H1 (cell line): ENCODE measurements at regions not wholly inside any gene's neighbourhood (a gene's known extent, or its start where the extent isn't known, plus 50 kb on each side); places are given as distances from the start of the nearest gene placed in this dataset.

ENCODE experiments used
- CTCF ChIA-PET: fragments of 300-600 bp; sonication (Branson Sonifier 250); formaldehyde crosslinking; loops from one replicate; lab custom pipeline; 2021; ENCODE audit not compliant: partially characterized antibody; lab: Charles Lee
- POLR2A ChIA-PET: fragments of 300-600 bp; sonication (Branson Sonifier 250); formaldehyde crosslinking; loops from one replicate; lab custom pipeline; 2021; ENCODE audit warnings: inconsistent platforms; ENCODE audit not compliant: partially characterized antibody; lab: Charles Lee
- DNase-seq, 2 experiments: peaks; one replicate each; pipeline versions ENCODE4 v3.0.0 to v3.0.0-alpha.2; 2010 to 2022; ENCODE audit warnings: low spot score in 2 of 2, low read depth in 1 of 2, mixed read lengths in 1 of 2
- FAIRE-seq: peaks from 2 replicates; lab custom pipeline; 2011; peaks lifted over from hg19 to GRCh38; lab: Jason Lieb, UNC
- H2AFZ ChIP-seq: 2 replicates; pipeline ENCODE4 v1.8.1; 2012; ENCODE audit warnings: low read length, inconsistent platforms
- H2AK5ac ChIP-seq: 2 replicates; pipeline ENCODE4 v1.6.1; 2013; ENCODE audit warnings: low read depth, low read length
- H2BK120ac ChIP-seq: replicated peaks from 2 replicates; pipeline ENCODE3; 2013; ENCODE audit warnings: low read depth, low read length, inconsistent platforms
- H2BK12ac ChIP-seq: 2 replicates; pipeline ENCODE4 v1.6.1; 2013; ENCODE audit warnings: low read depth, low read length
- H2BK15ac ChIP-seq: 2 replicates; pipeline ENCODE4 v1.6.1; 2013; ENCODE audit warnings: low read length
- H2BK20ac ChIP-seq: 2 replicates; pipeline ENCODE4 v1.6.1; 2013; ENCODE audit warnings: low read length
- H2BK5ac ChIP-seq: 2 replicates; pipeline ENCODE4 v1.6.1; 2013; ENCODE audit warnings: low read depth, low read length
- H3K14ac ChIP-seq: 2 replicates; pipeline ENCODE4 v1.6.1; 2013; ENCODE audit warnings: inconsistent platforms; ENCODE audit not compliant: insufficient read length
- H3K18ac ChIP-seq: 2 replicates; pipeline ENCODE4 v1.6.1; 2013; ENCODE audit warnings: low read length; ENCODE audit errors: extremely low read depth
- H3K23ac ChIP-seq: 2 replicates; pipeline ENCODE4 v1.6.1; 2013; ENCODE audit warnings: inconsistent platforms; ENCODE audit not compliant: insufficient read length
- H3K23me2 ChIP-seq: 2 replicates; pipeline ENCODE4 v1.6.1; 2013; ENCODE audit warnings: low read depth, low read length
- H3K27ac ChIP-seq: 2 replicates; pipeline ENCODE4 v1.6.1; 2011; ENCODE audit warnings: low read depth, low read length, inconsistent platforms
- H3K27me3 ChIP-seq, 4 experiments: replicated peaks in 1 of 4; 1 replicate in 1 of 4; 2 replicates in 3 of 4; pipeline versions ENCODE4 v1.6.1 to v1.8.1; 2011 to 2013; ENCODE audit warnings: low read length in 3 of 4, mild to moderate bottlenecking in 3 of 4, inconsistent platforms in 2 of 4, mixed read lengths in 2 of 4, moderate library complexity in 1 of 4; ENCODE audit not compliant: control insufficient read depth in 3 of 4, insufficient read depth in 3 of 4; ENCODE audit errors: extremely low read depth in 1 of 4
- H3K36me3 ChIP-seq, 4 experiments: 2 replicates each; pipeline versions ENCODE4 v1.6.1 to v1.8.1; 2011 to 2013; ENCODE audit warnings: mild to moderate bottlenecking in 4 of 4, low read length in 3 of 4, moderate library complexity in 2 of 4, control low read depth in 1 of 4, inconsistent platforms in 1 of 4; ENCODE audit not compliant: insufficient read depth in 4 of 4, control insufficient read depth in 2 of 4
- H3K4ac ChIP-seq: replicated peaks from 2 replicates; pipeline ENCODE3; 2013; ENCODE audit warnings: low read length, low read depth, mixed read lengths, inconsistent platforms; ENCODE audit not compliant: insufficient read length
- H3K4me1 ChIP-seq, 4 experiments: replicated peaks in 1 of 4; 1 replicate in 1 of 4; 2 replicates in 3 of 4; pipeline versions ENCODE4 v1.6.1 to v1.8.1; 2011 to 2013; ENCODE audit warnings: low read length in 3 of 4, inconsistent platforms in 2 of 4, mixed read lengths in 1 of 4; ENCODE audit not compliant: insufficient read depth in 4 of 4, control insufficient read depth in 3 of 4
- H3K4me2 ChIP-seq, 2 experiments: 2 replicates each; pipeline versions ENCODE4 v1.6.1 to v1.8.1; 2011 to 2013; ENCODE audit warnings: low read depth in 2 of 2, low read length in 2 of 2, control low read depth in 1 of 2, inconsistent platforms in 1 of 2, mild to moderate bottlenecking in 1 of 2; ENCODE audit not compliant: insufficient read depth in 1 of 2
- H3K4me3 ChIP-seq, 4 experiments: fragments of 200-600, 300-600 bp in 1 of 4; sonication (generic), shearing (Covaris generic), sonication (Bioruptor Twin) in 1 of 4; 2 replicates each; pipeline versions ENCODE4 v1.5.1 to v1.8.1; 2011 to 2016; ENCODE audit warnings: low read length in 4 of 4, low read depth in 3 of 4, control low read depth in 2 of 4, inconsistent platforms in 2 of 4, mild to moderate bottlenecking in 2 of 4, mixed read lengths in 1 of 4, moderate library complexity in 1 of 4; ENCODE audit not compliant: insufficient read depth in 2 of 4; ENCODE audit errors: extremely low read depth in 1 of 4
- H3K56ac ChIP-seq: replicated peaks from 2 replicates; pipeline ENCODE3; 2013; ENCODE audit warnings: low read depth, mild to moderate bottlenecking, mixed read lengths, low read length, inconsistent platforms; ENCODE audit not compliant: insufficient read length
- H3K79me1 ChIP-seq: 2 replicates; pipeline ENCODE4 v1.6.1; 2013; ENCODE audit warnings: low read depth, low read length, control low read depth
- H3K79me2 ChIP-seq, 2 experiments: 2 replicates each; pipeline versions ENCODE4 v1.6.1 to v1.8.1; 2012 to 2013; ENCODE audit warnings: low read length in 2 of 2, mild to moderate bottlenecking in 2 of 2, inconsistent platforms in 1 of 2; ENCODE audit not compliant: insufficient read depth in 2 of 2, control insufficient read depth in 1 of 2
- H3K9ac ChIP-seq, 4 experiments: replicated peaks in 1 of 4; 1 replicate in 1 of 4; 2 replicates in 3 of 4; pipeline versions ENCODE4 v1.6.1 to v1.8.1; 2011 to 2013; ENCODE audit warnings: low read depth in 3 of 4, low read length in 3 of 4, control low read depth in 2 of 4, mild to moderate bottlenecking in 2 of 4, moderate library complexity in 2 of 4, inconsistent platforms in 1 of 4; ENCODE audit errors: extremely low read depth in 1 of 4
- H3K9me3 ChIP-seq, 2 experiments: 2 replicates each; pipeline versions ENCODE4 v1.6.1 to v1.8.1; 2012 to 2013; ENCODE audit warnings: mild to moderate bottlenecking in 2 of 2, moderate library complexity in 2 of 2, control low read depth in 1 of 2, inconsistent platforms in 1 of 2, low read depth in 1 of 2, low read length in 1 of 2, mixed read lengths in 1 of 2; ENCODE audit not compliant: insufficient read depth in 2 of 2
- H4K20me1 ChIP-seq, 2 experiments: replicated peaks in 1 of 2; 2 replicates each; pipeline versions ENCODE3 to v1.8.1; 2011 to 2013; ENCODE audit warnings: inconsistent platforms in 2 of 2, low read length in 2 of 2, mild to moderate bottlenecking in 1 of 2; ENCODE audit not compliant: insufficient read depth in 2 of 2, control insufficient read depth in 1 of 2
- H4K5ac ChIP-seq: 2 replicates; pipeline ENCODE4 v1.6.1; 2013; ENCODE audit warnings: low read length, low read depth, mixed read lengths, inconsistent platforms; ENCODE audit not compliant: insufficient read length
- H4K8ac ChIP-seq: 2 replicates; pipeline ENCODE4 v1.8.0; 2013; ENCODE audit warnings: mild to moderate bottlenecking, moderate library complexity, low read length, inconsistent platforms; ENCODE audit not compliant: insufficient read depth; ENCODE audit errors: extremely low read depth
- H4K91ac ChIP-seq: replicated peaks from 2 replicates; pipeline ENCODE3; 2013; ENCODE audit warnings: low read length, mixed read lengths, inconsistent platforms; ENCODE audit not compliant: insufficient read length
- RAD21 ChIP-seq, 2 experiments: IDR thresholded peaks in 1 of 2; conservative IDR thresholded peaks in 1 of 2; 2 replicates each; pipeline ENCODE4 v1.6.1; 2011; ENCODE audit warnings: low read depth in 2 of 2, low read length in 2 of 2, improper control_type of control experiment in 1 of 2, inconsistent platforms in 1 of 2, mild to moderate bottlenecking in 1 of 2, moderate library complexity in 1 of 2
- TBP ChIP-seq: IDR thresholded peaks from 2 replicates; pipeline ENCODE4 v1.6.1; 2011; ENCODE audit warnings: low read depth, low read length, improper control_type of control experiment
- WGBS, 2 experiments: shearing (Covaris generic) in 1 of 2; methylation state at CpG; one replicate each; pipeline versions ENCODE4 v1.1.6 to v1.1.7; 2013 to 2015; ENCODE audit warnings: low lambda C conversion rate in 2 of 2, mixed read lengths in 2 of 2, inconsistent platforms in 1 of 2, low coverage in 1 of 2, missing lambda C conversion rate in 1 of 2; ENCODE audit not compliant: insufficient replicate concordance in 2 of 2, insufficient coverage in 1 of 2, insufficient read length in 1 of 2; ENCODE audit errors: extremely low coverage in 1 of 2, missing lambda C conversion rate in 1 of 2; 5-methylcytosine and 5-hydroxymethylcytosine counted together
- TF ChIP-seq, protein P1 (sequence below), 3 experiments: IDR thresholded peaks; 1 replicate in 2 of 3; 2 replicates in 1 of 3; pipeline versions ENCODE4 v1.5.1 to v1.6.1; 2011; ENCODE audit warnings: low read length in 3 of 3, mild to moderate bottlenecking in 3 of 3, inconsistent platforms in 2 of 3, low read depth in 1 of 3, moderate library complexity in 1 of 3; ENCODE audit not compliant: insufficient read depth in 1 of 3; ENCODE audit errors: control extremely low read depth in 1 of 3

DNA sequence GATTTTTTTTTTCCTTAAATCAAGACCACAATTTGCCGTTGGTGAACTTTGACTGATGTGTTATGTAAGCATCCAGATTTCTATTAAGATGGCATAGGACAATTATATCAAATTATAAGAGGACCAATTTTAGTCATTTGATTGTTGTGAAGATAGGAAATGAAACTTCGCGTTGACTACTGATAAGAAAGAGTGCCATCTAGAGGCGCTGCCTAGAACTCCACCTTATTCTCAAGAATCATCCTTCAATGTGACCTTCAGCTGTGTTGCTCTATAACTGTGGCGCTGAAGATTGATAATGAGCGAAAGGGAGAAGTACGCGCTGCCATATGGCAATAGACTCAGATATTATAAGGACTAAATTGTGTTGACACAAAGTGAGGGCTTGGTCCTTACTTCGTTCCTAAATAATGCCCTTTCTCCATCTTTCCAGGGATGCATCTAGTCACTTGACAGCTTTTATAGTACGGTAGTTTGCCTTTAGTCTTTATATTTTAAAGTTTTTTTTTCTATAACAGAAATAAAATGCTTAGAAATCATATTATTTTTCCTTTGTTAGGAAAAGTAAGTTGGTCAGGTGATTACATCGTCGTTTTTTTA is 350.8 kb upstream of the STXBP6 start:
- no peaks in the 10 kb centered on the region for H3K79me1 ChIP-seq
- H4K20me1 ChIP-seq, result no peaks in the 10 kb centered on the region
- H3K4ac ChIP-seq, result no peak overlapping the region
- ChIA-PET POLR2A (interaction anchor here (0.7 kb wide), 2 partner anchors 48 to 688 kb away, joined by 3 read pairs; no protein-coding TSS in a partner anchor), CTCF (interaction anchor here (0.7 to 7.5 kb wide), 33 partner anchors 10 to 722 kb away, joined by 3 to 65 read pairs (median 5); no protein-coding TSS in a partner anchor)
- no peak overlapping the region for H2BK20ac ChIP-seq
- no peak overlapping the region for H3K56ac ChIP-seq
- H3K27me3 ChIP-seq, result no peaks in the 10 kb centered on the region
- H3K14ac ChIP-seq, result no peak overlapping the region
- H2AFZ ChIP-seq, result no peak overlapping the region; the same call in 1 of the 2 replicates
- H2BK120ac ChIP-seq, result no peak overlapping the region
- H3K23me2 ChIP-seq, result no peaks in the 10 kb centered on the region
- no peak overlapping the region for H3K4me2 ChIP-seq
- no peak overlapping the region for H3K23ac ChIP-seq
- no peaks in the 10 kb centered on the region for H3K4me1 ChIP-seq
- H3K36me3 ChIP-seq, result no peaks in the 10 kb centered on the region
- no peak overlapping the region for H4K91ac ChIP-seq
- TF ChIP-seq RAD21 (IDR thresholded peaks at IDR 0.05 in 1 of 2, conservative IDR thresholded peaks at IDR 0.05 in 1 of 2; ENCODE audit: low read depth in 2 of 2, low read length in 2 of 2) (peak; percentile 60 to 65), TBP (no peak)
- TF ChIP-seq, protein P1, sequence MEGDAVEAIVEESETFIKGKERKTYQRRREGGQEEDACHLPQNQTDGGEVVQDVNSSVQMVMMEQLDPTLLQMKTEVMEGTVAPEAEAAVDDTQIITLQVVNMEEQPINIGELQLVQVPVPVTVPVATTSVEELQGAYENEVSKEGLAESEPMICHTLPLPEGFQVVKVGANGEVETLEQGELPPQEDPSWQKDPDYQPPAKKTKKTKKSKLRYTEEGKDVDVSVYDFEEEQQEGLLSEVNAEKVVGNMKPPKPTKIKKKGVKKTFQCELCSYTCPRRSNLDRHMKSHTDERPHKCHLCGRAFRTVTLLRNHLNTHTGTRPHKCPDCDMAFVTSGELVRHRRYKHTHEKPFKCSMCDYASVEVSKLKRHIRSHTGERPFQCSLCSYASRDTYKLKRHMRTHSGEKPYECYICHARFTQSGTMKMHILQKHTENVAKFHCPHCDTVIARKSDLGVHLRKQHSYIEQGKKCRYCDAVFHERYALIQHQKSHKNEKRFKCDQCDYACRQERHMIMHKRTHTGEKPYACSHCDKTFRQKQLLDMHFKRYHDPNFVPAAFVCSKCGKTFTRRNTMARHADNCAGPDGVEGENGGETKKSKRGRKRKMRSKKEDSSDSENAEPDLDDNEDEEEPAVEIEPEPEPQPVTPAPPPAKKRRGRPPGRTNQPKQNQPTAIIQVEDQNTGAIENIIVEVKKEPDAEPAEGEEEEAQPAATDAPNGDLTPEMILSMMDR (IDR thresholded peaks at IDR 0.05; ENCODE audit: control extremely low read depth in 1 of 3, insufficient read depth in 1 of 3, low read depth in 1 of 3, low read length in 3 of 3), result peak in 2 of 3 experiments; percentile 54 to 70; a peak in 3 of 4 replicates
- FAIRE-seq (peak; percentile 84), DNase-seq (peak in 1 of 2 experiments; percentile 72)
- H3K18ac ChIP-seq, result no peak overlapping the region
- H4K5ac ChIP-seq, result no peak overlapping the region
- no peak overlapping the region for H2BK5ac ChIP-seq
- no peak overlapping the region for H3K27ac ChIP-seq
- 39% methylated on average over 12 of the region's 12 CpGs; no CpG with 5 or more reads in 1 of the 2 experiments for WGBS, 2 experiments
- H3K79me2 ChIP-seq, result no peaks in the 10 kb centered on the region
- no peak overlapping the region for H2BK15ac ChIP-seq
- H2BK12ac ChIP-seq, result no peak overlapping the region
- no peak overlapping the region for H3K4me3 ChIP-seq
- H3K9me3 ChIP-seq, result no peaks in the 10 kb centered on the region
- no peak overlapping the region for H2AK5ac ChIP-seq
- no peak overlapping the region for H3K9ac ChIP-seq
- no peak overlapping the region for H4K8ac ChIP-seq
